AG10803 (cell line): ENCODE measurements at regions not wholly inside any gene's neighbourhood (a gene's known extent, or its start where the extent isn't known, plus 50 kb on each side); places are given as distances from the start of the nearest gene placed in this dataset.

Experiments
- DNase-seq: peaks from one replicate; pipeline ENCODE4 v3.0.0; 2010; ENCODE audit warnings: low read depth
- H3K4me3 ChIP-seq: 2 replicates; pipeline ENCODE4 v1.5.1; 2011; ENCODE audit warnings: mild to moderate bottlenecking, low read length, control low read depth
- TF ChIP-seq, protein P1 (sequence below): conservative IDR thresholded peaks from 2 replicates; pipeline ENCODE4 v1.5.1; 2011; ENCODE audit warnings: mild to moderate bottlenecking, low read length, control low read depth, inconsistent platforms

DNA sequence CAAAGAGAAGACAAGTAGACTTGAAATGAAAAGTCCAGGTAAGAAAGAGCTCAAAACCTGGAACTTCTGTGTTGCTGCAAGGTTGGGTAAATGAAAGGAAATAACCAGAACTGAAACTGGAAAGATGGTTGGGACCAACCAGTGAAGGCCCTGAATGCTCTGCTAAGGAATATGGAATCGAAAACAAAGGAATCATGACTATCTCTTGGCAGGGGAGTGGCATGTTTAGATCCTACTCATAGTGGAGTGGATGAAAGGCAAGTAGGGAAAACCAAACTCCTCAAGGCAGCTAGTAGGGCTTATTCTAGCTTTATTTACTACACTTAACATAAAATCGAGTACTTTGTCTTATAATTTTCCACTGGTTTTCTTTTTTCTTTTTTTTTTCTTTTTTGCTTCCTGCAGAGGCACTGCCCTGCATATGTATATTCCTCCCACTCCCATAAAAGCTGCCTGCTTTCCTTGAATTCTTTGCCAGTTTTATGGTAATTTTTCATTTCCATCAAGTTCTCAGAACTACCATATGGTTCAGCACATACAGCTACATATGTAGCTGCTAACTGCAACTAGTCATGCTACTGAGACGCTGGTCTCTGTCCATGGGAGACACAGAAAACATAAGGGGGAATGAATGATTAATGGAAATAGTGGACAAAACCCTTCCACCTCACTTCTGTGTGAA lies 247.1 kb upstream of the TMTC1 start:
- TF ChIP-seq, protein P1, sequence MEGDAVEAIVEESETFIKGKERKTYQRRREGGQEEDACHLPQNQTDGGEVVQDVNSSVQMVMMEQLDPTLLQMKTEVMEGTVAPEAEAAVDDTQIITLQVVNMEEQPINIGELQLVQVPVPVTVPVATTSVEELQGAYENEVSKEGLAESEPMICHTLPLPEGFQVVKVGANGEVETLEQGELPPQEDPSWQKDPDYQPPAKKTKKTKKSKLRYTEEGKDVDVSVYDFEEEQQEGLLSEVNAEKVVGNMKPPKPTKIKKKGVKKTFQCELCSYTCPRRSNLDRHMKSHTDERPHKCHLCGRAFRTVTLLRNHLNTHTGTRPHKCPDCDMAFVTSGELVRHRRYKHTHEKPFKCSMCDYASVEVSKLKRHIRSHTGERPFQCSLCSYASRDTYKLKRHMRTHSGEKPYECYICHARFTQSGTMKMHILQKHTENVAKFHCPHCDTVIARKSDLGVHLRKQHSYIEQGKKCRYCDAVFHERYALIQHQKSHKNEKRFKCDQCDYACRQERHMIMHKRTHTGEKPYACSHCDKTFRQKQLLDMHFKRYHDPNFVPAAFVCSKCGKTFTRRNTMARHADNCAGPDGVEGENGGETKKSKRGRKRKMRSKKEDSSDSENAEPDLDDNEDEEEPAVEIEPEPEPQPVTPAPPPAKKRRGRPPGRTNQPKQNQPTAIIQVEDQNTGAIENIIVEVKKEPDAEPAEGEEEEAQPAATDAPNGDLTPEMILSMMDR = no peak
- no peak for DNase-seq
- no peak overlapping the region for H3K4me3 ChIP-seq

DNA sequence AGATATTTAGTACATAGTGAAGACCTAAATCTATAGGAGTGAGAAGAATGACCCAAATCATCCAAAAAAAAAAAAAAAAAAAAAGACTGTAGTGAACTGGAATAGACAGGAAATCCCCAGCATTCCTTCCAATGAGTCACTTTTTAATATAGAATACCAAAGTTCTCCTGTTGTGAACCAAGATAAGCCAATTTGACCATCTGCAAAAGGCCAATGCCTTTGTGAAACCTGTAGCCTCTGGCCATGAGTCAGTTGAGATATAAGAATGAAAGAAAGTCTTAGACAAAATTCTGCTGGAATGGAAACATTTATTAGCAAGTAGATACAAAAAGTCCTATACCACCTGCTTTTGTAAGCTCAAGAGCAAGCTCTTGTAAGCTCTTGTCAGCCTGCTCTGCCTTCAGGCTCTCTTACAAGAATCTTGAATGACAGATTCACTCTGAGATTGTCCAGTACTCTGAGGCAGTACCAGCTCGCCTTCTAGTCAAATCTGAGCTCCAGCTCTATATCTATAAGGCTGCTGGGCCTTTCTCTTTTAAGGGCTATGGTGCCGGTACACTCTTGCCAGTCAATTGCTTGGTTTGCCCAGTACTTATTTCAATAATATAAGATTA lies 243.0 kb upstream of the TMTC1 start:
- peak; percentile 64 for DNase-seq
- TF ChIP-seq, protein P1 = no peak
- no peak overlapping the region for H3K4me3 ChIP-seq

DNA sequence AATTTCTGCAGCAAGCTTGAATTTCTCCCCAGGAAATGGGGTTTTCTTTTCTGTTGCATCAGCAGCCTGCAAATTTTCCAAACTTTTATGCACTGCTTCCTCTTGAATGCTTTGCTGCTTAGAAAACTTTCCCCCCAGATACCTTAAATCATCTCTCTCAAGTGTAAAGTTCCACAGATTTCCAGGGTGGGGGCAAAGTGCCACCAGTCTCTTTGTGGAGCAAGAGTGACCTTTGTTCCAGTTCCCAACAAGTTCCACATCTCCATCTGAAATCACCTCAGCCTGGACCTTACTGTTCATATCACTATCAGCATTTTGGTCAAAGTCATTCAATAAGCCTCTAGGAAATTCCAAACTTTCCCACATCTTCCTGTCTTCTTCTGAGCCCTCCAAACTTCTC lies 241.6 kb upstream of the TMTC1 start:
- DNase-seq = peak; percentile 12
- no peak overlapping the region for H3K4me3 ChIP-seq
- TF ChIP-seq, protein P1 = no peak

DNA sequence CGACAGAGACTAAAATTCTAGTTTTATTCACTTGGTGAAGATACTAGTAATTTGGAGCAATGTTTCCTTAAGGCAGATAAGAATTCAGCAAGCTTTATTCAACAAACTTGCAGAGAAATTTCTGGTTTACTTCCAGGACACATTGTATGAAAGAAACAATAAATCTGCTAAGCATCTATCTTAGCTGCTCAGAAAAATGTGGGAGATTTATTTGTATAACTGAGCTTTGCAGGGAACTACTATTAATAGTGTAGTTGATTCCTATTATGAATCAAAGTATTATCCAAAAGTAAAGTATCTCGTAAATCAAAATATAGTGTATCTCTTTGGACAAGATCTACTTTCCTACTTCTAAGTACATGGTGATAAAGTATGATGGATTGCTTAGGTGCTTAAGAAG lies 239.4 kb upstream of the TMTC1 start:
- TF ChIP-seq, protein P1 = no peak
- no peak overlapping the region for H3K4me3 ChIP-seq
- DNase-seq = no peak

DNA sequence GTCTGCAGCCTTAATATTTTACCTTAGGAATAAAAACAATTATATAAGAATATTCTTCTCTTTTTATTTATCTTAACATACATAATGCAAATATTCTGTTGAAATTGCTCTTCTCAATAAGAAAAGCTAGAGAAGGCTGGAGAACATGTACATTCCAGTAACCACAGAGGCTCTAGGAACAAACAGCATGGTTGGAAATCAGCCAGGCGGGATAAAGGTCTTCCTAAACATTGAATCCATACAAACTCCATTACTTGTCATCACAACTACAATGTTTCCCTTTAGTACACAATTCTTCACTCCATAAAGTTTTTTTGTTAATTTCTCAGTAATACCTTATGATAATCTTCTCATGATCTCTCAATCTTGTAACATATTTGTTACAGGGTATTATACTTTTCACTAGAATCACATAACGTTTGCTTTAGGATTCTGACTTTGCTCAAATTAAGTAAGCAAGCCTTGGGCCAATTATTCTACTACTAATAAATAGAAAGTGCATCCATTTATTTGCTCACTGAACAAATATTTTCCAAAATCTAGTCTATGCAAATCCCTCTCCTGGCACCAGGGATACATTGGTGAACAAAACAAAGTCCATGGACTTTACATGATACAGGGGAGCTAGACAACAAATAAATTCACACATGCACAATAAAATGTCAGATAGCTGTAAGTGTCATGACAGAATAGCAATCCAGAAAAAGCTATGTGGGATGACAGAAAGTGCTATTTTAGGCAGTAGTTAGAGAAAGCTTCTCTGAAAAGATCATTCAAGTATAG lies 237.5 kb upstream of the TMTC1 start:
- TF ChIP-seq, protein P1 = no peak
- no peak overlapping the region for H3K4me3 ChIP-seq
- no peak for DNase-seq

DNA sequence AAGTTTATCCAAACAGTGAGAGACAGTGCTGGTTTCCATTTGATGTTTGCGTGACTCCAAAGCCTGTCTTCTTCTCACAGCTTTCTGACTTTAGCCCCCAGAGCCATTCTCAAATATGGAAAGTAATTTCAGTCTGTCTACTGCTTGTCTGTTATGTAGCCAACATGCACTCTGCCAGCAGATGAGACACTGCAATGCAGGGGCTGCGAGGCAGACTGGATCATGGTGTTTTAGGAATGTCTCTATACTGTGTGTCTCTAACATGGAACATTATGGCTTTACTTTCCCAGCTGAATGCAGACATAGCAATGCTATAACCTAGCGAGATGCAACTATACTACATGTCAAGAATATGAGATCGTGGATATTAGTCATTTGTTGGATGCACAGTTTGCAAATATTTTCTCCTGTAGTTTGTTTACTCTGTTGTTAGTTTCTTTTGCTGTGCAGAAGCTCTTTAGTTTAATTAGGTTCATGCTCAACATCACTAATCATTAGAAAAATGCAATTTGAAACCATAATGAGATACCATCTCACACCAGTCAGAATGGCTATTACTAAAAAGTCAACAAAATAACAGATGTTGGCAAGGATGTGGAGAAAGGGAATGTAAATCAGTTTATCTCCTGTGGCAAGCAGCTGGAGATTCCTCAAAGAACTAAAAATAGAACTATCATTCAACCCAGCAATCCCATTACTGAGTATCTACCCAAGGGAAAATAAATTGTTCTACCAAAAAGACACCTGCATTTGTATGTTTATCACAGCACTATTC lies 235.8 kb upstream of the TMTC1 start:
- DNase-seq = no peak
- no peak overlapping the region for H3K4me3 ChIP-seq
- TF ChIP-seq, protein P1 = no peak
